Common myeloid progenitor, CD34-positive (primary cell): ENCODE measurements at regions not wholly inside any gene's neighbourhood (a gene's known extent, or its start where the extent isn't known, plus 50 kb on each side); places are given as distances from the start of the nearest gene placed in this dataset.

ENCODE experiments used
- CTCF ChIA-PET: fragments of 350-600 bp; sonication (Branson Sonifier 250); formaldehyde crosslinking; loops from one replicate; lab custom pipeline; 2021; ENCODE audit warnings: antibody characterized with exemption; lab: Charles Lee
- POLR2A ChIA-PET: fragments of 350-600 bp; sonication (Branson Sonifier 250); formaldehyde crosslinking; loops from one replicate; lab custom pipeline; 2021; ENCODE audit warnings: antibody characterized with exemption; lab: Charles Lee
- DNase-seq, 3 donors: peaks; one replicate each; pipeline versions ENCODE4 v3.0.0 to v3.0.0-alpha.2; 2013
- H3K27ac ChIP-seq, 2 experiments: 1 replicate in 1 of 2; 2 replicates in 1 of 2; pipeline ENCODE4 v1.7.0; 2013; ENCODE audit warnings: inconsistent platforms in 2 of 2, low read length in 2 of 2, mild to moderate bottlenecking in 2 of 2, low read depth in 1 of 2, moderate library complexity in 1 of 2; ENCODE audit not compliant: severe bottlenecking in 2 of 2, insufficient read depth in 1 of 2, poor library complexity in 1 of 2
- H3K27me3 ChIP-seq, 5 experiments: replicated peaks in 2 of 5; 1 replicate in 3 of 5; 2 replicates in 2 of 5; pipeline versions ENCODE4 v1.6.1 to v1.7.0; 2013; ENCODE audit warnings: low read length in 4 of 5, mild to moderate bottlenecking in 2 of 5, moderate library complexity in 2 of 5, inconsistent platforms in 1 of 5; ENCODE audit not compliant: insufficient read depth in 5 of 5, control insufficient read depth in 4 of 5
- H3K36me3 ChIP-seq, 4 experiments: 1 replicate in 2 of 4; 2 replicates in 2 of 4; pipeline versions ENCODE4 v1.6.1 to v1.7.0; 2013; ENCODE audit warnings: low read length in 3 of 4, control low read depth in 1 of 4, mild to moderate bottlenecking in 1 of 4; ENCODE audit not compliant: control insufficient read depth in 4 of 4, insufficient read depth in 4 of 4
- H3K4me1 ChIP-seq, 4 experiments: 1 replicate in 3 of 4; 2 replicates in 1 of 4; pipeline versions ENCODE4 v1.6.1 to v1.7.1; 2013; ENCODE audit warnings: low read length in 3 of 4, mild to moderate bottlenecking in 3 of 4, control low read depth in 1 of 4, inconsistent platforms in 1 of 4, moderate library complexity in 1 of 4; ENCODE audit not compliant: control insufficient read depth in 4 of 4, insufficient read depth in 4 of 4; ENCODE audit errors: control extremely low read depth in 1 of 4
- H3K4me3 ChIP-seq, 7 experiments: 1 replicate in 4 of 7; 2 replicates in 3 of 7; pipeline versions ENCODE4 v1.5.1 to v1.7.0; 2013; ENCODE audit warnings: mild to moderate bottlenecking in 7 of 7, low read length in 6 of 7, moderate library complexity in 6 of 7, inconsistent platforms in 2 of 7, low read depth in 2 of 7, control low read depth in 1 of 7; ENCODE audit not compliant: insufficient read depth in 4 of 7, control insufficient read depth in 1 of 7; ENCODE audit errors: extremely low read depth in 1 of 7
- H3K9me3 ChIP-seq, 5 experiments: 1 replicate in 4 of 5; 2 replicates in 1 of 5; pipeline versions ENCODE4 v1.6.1 to v1.7.1; 2013; ENCODE audit warnings: low read length in 4 of 5, mild to moderate bottlenecking in 2 of 5, inconsistent platforms in 1 of 5, low read depth in 1 of 5, moderate library complexity in 1 of 5; ENCODE audit not compliant: control insufficient read depth in 4 of 5, insufficient read depth in 2 of 5; ENCODE audit errors: control extremely low read depth in 1 of 5
- WGBS: methylation state at CpG from one replicate; pipeline ENCODE4 v1.1.5; 2013; ENCODE audit not compliant: insufficient coverage; 5-methylcytosine and 5-hydroxymethylcytosine counted together

- POLR2A ChIA-PET, result no interaction called here
- WGBS, result 91% methylated on average over 17 of the region's 19 CpGs
Observed at GRCh38 chr18:78673516-78674321, 305.9 kb upstream of the SALL3 start.

GRCh38 chr18:78675231-78675630 is 304.4 kb upstream of the SALL3 start:
- Histone ChIP-seq H3K4me1 (no peaks in the 10 kb centered on the region), H3K4me3 (no peak overlapping the region), H3K36me3 (no peaks in the 10 kb centered on the region), H3K27me3 (peaks cover 0 to 14% (median 0%) of the 10 kb centered on the region in 5 experiments), H3K9me3 (no peaks in the 10 kb centered on the region), H3K27ac (no peak overlapping the region)
- ChIA-PET CTCF (no interaction called here), POLR2A (no interaction called here)
- WGBS, result 83% methylated on average over 8 of the region's 8 CpGs
- DNase-seq, result no peak

More at GRCh38 chr18:78673516-78674321, 305.9 kb upstream of the SALL3 start:
- Histone ChIP-seq H3K9me3 (no peaks in the 10 kb centered on the region), H3K36me3 (no peaks in the 10 kb centered on the region), H3K4me3 (no peak overlapping the region), H3K27ac (no peak overlapping the region), H3K27me3 (peaks cover 0 to 14% (median 0%) of the 10 kb centered on the region in 5 experiments), H3K4me1 (no peaks in the 10 kb centered on the region)
- no peak for DNase-seq
- CTCF ChIA-PET, result interaction anchor here (0.9 kb wide), 1 partner anchor 11 kb away, joined by 3 read pairs; no protein-coding TSS in a partner anchor

GRCh38 chr18:78676622-78677482 is 302.8 kb upstream of the SALL3 start:
- DNase-seq, result no peak
- Histone ChIP-seq H3K4me3 (no peak overlapping the region), H3K36me3 (no peaks in the 10 kb centered on the region), H3K27ac (no peak overlapping the region), H3K9me3 (no peaks in the 10 kb centered on the region), H3K4me1 (no peaks in the 10 kb centered on the region), H3K27me3 (peaks cover 0 to 4% (median 0%) of the 10 kb centered on the region in 5 experiments)
- WGBS, result 94% methylated on average over 15 of the region's 19 CpGs
- ChIA-PET POLR2A (no interaction called here), CTCF (no interaction called here)

GRCh38 chr18:78677483-78678317 is 301.9 kb upstream of the SALL3 start:
- CTCF ChIA-PET, result no interaction called here
- DNase-seq, result no peak
- no peaks in the 10 kb centered on the region for H3K4me1 ChIP-seq
- no peak overlapping the region for H3K4me3 ChIP-seq
- H3K9me3 ChIP-seq, result no peaks in the 10 kb centered on the region
- no peak overlapping the region for H3K27ac ChIP-seq
- WGBS, result 93% methylated on average over 24 of the region's 25 CpGs
- H3K27me3 ChIP-seq, result peaks cover 0 to 4% (median 0%) of the 10 kb centered on the region in 5 experiments
- no peaks in the 10 kb centered on the region for H3K36me3 ChIP-seq
- POLR2A ChIA-PET, result no interaction called here

- WGBS, result 75% methylated on average over 7 of the region's 8 CpGs
- no peak for DNase-seq
- no peaks in the 10 kb centered on the region for H3K27me3 ChIP-seq
- H3K27ac ChIP-seq, result no peak overlapping the region
- H3K4me1 ChIP-seq, result no peaks in the 10 kb centered on the region
- CTCF ChIA-PET, result no interaction called here
- H3K4me3 ChIP-seq, result no peak overlapping the region
- no peaks in the 10 kb centered on the region for H3K36me3 ChIP-seq
- H3K9me3 ChIP-seq, result no peaks in the 10 kb centered on the region
- POLR2A ChIA-PET, result no interaction called here
Observed at GRCh38 chr18:78678318-78678695, 301.3 kb upstream of the SALL3 start.

- WGBS, result 97% methylated on average over 7 of the region's 9 CpGs
- POLR2A ChIA-PET, result no interaction called here
- H3K27me3 ChIP-seq, result no peaks in the 10 kb centered on the region
- CTCF ChIA-PET, result no interaction called here
- H3K36me3 ChIP-seq, result no peaks in the 10 kb centered on the region
- no peak overlapping the region for H3K27ac ChIP-seq
- H3K4me3 ChIP-seq, result no peak overlapping the region
- H3K9me3 ChIP-seq, result no peaks in the 10 kb centered on the region
- no peaks in the 10 kb centered on the region for H3K4me1 ChIP-seq
- no peak for DNase-seq
Observed at GRCh38 chr18:78679031-78679430, 300.6 kb upstream of the SALL3 start.
